ENCODE measurements at regions not wholly inside any gene's neighbourhood (a gene's known extent, or its start where the extent isn't known, plus 50 kb on each side); places are given as distances from the start of the nearest gene placed in this dataset.

DNA sequence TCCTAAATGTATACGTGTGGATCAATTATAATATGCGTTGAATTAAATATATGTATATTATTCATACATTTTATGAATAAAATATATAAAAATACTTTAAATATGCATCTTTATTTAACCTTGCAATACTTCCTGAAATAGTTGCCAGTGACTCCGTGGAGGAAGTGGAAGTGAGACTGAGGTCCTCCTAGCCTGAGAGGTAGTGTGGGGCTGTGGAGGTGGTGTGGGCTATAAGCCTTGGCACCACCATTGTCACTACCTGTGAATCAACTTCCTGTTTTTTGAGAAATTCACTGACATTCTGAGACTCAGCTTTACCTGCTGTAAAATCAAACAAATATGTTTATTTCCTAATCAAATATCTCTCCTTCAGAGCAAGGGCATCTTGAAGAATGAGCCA is 514.2 kb downstream of the VRK1 start:
- DNase-seq: no peak

DNA sequence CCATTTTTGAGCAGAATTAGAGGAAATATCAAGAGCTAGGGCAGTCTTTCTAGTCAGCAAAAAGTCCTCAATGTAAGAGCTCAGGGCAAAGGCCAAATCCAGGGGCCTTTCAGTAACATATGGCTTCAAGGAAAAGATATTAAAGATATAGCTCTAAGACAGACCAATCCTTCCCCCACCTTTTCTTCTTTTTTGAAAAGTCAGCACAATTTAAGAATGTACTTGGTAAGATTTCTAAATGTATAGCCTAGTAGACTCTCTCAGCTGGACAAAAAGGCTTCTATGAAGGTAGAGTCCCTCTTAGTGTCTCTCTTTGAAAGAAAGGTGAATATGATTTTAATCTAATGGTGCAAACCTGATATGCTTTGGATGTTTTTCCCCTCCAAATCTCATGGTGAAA is 515.7 kb downstream of the VRK1 start:
- DNase-seq: no peak

DNA sequence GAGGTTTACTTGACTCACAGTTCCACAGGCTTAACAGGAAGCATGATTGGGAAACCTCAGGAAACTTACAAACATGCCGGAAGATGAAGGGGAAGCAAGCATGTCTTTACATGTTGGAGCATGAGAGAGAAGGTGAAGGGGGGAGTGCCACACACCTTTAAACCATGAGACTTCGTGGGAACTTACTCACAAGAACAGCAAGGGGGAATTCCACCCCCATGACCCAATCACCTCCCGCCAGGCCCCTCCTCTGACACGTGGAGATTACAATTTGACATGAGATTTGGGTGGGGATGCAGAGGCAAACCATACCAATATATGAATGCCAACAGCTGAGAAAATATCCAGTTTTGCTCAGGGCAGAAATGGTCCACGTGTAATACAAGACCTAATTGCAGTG is 518.6 kb downstream of the VRK1 start:
- no peak for DNase-seq

DNA sequence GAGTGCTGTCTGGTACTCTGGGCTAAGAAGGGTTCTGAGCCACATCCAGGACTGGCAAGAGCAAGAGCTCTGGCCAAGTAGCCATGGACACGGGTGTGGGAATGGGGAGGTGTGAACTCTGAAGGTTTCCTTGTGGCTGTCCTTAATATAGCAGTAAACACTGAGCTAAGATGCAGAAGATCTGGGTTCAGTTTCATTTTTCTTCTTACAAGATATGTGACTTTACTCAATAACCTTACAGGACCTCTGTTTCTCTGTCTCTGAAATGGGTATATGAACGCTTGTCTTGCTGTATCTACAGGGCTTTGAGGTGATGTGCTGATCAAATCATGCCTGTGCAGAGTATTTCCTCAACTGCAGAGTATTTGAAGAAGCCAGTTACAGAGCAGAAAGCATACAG is 521.2 kb downstream of the VRK1 start:
- no peak for DNase-seq

DNA sequence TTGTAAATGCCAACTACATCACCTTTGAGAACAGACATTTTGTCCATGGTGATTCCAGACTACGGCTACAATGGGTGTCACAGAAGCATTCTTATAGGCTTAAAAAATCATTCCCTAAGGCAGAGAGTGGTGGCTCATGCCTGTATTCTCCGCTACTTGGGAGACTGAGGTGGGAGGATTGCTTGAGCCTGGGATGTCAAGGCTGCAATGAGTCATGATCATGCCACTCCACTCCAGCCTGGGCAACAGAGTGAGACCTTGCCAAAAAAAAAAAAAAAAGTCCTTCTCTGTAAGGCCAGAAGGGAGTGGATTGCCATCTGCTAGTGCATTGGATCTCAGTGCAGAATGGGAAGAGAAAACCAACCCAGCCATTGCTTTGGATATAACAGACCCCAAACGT is 522.5 kb downstream of the VRK1 start:
- no peak for DNase-seq

DNA sequence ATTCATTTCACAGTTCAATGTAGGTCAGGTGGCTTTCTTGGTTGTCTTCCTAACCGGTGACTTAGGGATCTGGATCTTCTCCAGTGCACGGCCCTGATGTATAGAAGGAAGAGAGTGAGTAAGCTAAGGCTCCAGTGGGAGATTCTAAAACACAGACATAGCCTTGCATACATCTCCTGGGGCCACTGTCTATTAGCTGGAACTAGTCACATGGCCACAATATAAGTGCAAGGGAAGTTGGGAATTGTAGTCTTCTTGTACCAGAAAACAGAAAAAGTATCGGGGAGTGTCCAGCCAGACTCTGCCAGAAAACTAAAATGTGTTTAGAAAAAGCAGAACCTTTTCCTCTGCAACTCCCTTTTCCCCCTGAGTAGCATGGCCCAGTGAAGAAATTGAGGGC is 531.6 kb downstream of the VRK1 start:
- DNase-seq: no peak

DNA sequence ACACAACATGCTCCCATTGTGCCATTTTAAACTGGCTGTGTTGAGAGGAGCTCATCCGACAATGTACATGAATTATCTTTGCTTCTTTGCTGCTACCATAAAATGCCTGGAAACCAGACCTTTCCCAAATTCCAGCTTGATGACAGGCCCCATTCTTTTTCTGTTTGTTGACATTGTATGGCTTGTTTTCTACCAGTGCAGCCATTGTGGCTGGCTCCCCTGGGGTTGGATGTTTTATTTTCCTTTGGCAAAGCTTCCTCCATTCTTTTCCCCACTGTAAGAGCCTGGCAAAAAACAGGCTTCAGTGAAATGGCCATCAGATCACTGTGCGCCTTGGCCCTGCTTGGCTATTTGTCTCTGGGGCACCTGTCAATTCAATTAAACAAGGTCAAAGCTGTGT is 532.5 kb downstream of the VRK1 start:
- no peak for DNase-seq

DNA sequence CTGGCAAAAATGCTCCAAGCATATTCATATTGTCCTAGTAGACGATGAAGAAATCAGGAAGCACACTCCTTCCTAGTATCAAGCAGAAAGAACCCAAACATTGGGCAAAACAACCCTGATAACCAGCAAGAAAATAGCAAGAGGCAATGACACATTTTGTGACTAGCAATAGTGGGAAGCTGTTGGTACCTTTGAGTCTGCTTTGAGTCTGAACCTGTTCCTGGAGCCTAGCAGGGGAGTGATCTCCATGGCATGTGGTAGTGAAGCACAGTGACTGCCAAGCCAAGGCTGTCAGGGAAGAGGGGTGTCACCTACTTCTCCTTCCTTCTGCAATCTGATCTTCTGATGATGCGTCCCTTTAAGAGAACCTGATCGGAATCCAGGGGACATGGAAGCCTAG is 533.9 kb downstream of the VRK1 start:
- no peak for DNase-seq

DNA sequence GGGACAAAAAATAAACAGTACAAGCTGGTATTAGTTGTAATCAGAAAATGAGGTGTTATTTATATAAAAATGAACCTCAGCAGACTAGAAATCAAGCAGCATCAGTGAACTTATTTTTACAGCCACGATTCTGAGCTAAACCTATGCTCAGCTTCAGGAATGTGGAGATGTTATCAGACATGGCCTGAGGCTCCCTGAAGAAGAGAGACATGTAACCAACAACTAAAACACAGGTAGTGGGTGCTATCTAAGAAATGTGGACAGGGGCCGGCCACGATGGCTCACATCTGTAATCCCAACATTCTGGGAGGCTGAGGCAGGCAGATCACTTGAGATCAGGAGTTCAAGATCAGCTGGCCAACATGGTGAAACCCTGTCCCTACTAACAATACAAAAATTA is 534.3 kb downstream of the VRK1 start:
- no peak for DNase-seq

DNA sequence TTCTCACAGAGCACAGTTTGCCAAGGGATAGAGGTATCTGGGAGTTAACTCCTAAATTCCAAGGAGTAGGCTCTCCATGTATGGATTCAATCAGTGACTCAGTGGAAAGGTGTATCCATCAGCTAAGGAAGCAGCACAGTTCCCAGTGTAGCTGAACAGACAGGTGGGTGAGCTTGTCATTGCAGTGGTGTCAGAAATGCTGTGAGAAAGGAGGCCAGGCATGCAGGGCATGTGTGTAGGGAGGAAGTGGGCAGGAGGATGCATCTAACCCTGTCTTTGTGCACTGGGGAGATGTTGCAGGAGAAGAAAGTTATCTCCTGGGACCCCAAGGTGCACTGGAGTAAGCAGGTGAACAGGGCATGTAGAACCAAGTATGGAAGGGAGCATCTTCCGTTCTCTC is 539.0 kb downstream of the VRK1 start:
- no peak for DNase-seq

DNA sequence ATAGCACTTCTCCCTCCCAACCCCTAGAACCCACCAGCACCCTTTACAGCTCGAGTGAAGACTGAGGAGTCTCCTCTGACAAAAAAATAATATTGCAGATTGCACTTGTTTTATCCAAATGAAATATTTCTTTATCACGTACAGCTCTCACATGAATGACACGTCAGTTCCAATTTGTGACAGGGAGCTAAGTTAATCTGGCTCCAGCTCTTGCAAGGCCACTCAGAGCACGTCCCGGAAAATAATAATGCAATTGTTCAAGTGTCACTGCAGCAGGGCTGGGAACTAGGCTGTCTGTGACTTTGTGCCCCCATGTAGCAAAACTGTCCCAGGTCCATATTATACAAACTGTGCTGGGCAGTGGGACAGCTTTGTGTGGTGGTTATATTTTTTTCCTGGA is 539.6 kb downstream of the VRK1 start:
- DNase-seq: no peak

DNA sequence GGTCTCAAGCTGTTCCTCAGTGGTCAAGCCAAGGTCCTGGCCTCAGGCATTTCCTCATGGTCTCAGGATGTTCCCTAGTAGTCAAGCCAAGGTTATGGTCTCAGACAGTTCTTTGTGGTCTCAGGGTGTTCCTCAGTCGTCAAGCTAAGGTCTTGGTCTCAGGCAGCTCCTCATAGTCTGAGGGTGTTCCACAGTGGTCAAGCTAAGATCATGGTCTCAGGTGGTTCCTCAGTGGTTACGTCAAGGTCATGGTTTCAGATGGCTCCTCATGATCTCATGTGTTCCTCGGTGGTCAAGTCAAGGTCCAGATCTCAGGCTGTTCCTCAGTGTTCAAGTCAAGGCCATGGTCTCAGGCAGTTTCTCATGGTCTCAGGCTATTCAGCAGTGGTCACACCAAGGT is 540.1 kb downstream of the VRK1 start:
- no peak for DNase-seq

DNA sequence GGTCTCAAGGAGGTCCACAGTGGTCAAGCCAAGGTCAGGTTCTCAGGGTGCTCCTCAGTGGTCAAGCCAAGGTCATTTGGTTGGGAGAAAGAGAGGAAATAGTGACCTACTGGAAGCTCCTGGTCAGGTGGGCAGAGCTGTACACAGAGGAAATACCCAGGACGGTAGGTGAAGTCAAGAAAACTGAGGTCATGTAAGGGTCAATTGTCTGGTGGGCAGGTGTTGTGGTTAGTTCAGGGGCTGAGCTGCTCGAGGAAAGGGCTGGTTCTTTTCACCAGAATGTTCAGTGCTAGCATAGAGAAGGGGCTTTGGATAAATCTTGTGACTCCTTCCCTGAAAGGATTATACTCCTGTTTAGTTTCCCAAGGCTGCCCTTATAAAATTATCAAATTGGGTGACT is 540.5 kb downstream of the VRK1 start:
- DNase-seq: no peak

DNA sequence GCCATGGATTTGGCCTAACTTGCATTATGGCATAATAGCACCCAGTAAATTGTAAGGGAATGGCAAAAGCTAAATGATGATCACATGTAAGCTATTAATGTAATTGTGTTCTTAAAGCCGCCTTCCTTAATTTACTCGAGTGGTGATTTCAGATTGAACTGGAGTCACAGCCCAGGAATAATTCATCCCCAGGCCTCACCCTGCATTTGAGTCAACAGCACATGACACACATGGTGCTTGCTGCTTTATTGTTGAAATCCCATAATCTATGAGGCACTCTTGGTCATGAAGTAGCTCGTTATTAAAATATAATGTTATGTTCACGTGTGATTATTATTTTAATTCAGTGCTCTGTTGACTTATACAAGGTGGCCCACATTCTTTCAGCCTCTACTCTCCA is 547.5 kb downstream of the VRK1 start:
- DNase-seq: no peak

DNA sequence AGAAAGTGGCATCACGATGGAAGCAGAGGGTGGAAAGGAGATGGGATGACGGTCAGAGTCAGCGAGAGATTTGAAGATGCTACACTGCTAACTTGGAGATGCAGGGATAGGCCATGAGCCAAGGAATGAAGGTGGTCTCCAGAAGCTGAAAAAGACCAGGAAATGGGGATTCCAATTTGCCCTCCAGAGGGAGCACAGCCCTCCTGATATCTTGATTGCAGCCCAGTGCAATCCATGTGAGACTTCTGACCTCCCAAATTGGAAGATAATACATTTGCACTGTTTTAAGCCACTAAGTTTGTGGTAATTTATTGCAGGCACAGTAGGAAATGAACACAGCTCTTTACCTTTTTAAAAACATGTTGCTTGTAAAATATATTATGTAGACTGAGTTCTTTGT is 549.5 kb downstream of the VRK1 start:
- no peak for DNase-seq

DNA sequence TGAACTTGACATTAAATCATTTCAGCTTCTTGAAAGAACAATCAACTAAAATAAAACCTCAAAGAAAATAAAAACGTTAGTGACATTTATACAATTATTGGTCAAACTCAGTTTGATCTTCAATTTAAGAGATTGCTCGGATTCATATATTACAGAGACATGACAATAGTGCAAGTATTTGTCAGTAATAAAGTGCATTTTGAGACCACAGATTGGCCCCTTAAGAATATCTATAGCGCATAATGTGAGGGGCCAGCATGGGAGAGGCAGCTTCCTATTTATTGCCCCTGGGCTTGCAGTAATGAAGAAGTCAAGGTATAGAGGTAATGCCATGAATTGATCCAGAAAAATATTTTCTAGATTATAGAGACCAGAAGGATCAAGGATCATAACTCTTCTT is 552.3 kb downstream of the VRK1 start:
- no peak for DNase-seq

DNA sequence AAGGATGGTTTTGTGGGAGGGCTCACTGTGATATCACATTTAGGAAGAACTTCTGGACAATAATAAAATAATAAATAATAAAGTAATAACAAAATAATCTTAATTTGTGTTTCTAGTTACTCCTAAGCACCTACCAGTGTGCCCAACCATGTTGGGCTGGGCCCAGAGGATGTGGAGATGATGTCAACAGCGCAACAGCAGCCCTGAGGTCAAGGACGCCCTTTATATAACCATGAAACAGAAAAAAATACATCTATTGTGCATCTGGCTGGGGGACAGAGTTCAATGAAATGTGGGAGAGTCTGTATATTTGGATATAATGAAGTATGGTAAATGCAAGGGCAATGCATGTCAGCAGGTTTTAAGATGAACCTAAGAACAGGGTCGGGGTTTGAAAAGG is 552.8 kb downstream of the VRK1 start:
- no peak for DNase-seq

DNA sequence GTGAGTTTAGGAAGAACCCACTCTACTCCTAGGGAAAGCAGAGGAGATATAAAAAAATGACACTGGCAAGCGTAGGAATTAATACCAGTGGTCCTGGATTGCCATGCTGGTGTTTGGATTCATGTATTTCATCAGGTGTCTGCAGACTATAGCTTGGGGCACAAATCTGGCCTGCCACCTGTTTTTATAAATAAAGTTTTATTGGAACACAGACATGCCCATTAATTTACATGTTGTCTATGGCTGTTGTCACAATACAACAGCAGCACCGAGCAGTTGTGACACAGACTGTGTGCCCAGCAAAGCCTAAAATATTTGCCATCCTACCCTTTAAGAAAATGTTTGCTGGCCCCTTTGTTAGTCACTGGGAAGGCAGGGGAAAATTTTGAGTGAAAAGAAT is 553.2 kb downstream of the VRK1 start:
- DNase-seq: no peak

DNA sequence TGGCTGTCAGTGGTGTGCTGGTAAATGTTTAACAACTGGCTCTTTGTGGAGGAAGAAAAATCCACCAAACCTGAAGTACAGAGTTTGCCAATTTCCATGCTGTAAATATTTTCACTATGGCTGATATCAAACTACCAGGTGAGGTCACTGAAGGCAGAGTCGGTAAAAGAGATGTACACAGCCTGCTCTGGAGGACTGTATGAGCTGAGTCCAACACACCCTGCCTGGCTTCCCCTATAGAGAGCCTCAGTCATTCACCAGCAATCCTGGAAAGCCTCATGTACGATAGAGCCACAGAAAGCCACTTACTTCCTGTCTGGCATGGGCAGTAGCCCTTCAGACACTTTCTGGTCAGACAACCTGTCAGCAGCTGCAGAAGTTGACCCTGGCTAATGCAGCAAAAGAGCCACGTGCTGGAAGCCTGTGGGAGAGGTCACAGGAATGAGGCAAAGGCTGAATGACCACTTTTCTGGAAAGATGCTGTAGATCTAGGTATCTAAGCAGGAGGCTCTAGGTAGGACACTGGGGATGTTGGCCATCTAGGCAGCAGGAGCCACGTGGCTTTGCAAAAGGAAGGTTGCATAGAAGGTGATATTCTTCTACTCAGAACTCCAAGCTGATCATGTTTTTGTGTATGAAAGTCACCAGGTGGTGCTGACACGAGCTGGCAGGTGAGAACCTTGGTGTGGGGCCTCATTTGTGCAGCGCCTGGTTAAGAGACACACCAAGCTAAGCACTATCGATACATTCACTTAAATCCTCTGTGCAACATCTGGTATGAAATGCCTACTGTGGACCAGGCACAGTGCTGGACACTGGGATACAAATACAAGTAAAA is 553.9 kb downstream of the VRK1 start:
- no peak for DNase-seq

DNA sequence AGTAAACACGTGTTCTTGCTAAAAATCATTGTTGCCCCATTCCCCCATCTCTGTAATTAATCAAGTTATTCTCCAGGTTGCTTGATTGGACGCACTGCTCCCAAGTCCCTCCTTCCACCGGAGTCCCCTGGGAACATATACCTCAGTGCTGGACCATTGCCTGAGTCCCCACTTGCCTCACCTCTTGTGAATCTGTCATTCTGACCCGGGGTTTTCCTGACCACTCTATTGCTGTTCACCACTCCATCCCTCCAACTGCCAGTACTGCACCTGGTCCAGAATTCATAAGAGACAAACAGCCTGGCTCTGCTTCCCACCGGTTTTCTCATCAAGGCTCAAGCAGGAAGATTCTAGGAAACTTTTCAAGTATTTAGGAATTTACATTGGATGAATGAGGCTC is 555.9 kb downstream of the VRK1 start:
- no peak for DNase-seq

DNA sequence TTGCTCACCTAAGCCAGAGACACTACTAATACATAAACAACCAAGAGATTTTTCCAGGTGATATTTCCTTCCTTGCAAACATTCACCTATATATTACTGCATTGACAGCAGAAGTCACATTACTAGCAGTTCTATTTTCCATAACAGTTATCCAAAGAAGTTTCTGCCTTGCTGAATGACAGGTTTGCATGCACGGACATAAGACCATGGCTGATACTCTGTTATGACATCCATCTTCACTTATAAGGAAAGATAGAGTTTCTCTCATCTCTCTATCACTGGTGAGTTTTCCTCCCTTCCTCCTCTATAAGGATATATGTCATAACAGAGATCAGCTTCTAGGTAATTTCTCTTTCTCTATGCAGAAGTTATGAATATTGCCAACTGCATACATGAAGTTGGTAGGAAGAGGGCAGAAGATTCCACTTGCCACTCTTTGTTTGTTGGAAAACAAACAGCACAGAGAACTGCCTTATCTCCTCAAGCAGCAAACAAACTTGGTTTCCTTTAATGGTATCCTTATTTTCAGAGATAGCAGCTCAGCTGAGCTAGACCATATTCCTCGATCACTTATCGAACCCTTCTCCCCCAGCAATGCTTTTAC is 557.0 kb downstream of the VRK1 start:
- DNase-seq: no peak

DNA sequence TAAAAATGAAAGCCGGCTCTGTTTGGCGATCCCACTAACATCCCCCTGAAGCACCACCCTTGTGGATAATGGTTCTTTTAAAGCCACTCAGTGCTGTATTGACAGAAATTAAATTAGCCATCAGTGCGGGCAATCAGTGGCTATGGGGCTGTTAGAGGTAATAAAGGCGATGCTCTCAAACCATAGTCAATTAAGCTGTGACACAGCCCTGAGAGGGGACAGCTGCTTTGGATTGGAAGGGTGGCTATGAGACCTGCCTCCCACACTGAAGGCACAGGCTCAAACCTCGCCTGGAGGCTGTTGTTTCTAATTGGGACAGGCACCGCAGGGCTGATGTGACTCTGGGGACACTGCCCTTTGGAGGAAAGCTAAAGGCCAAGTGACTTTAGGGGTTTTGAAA is 562.2 kb downstream of the VRK1 start:
- no peak for DNase-seq

DNA sequence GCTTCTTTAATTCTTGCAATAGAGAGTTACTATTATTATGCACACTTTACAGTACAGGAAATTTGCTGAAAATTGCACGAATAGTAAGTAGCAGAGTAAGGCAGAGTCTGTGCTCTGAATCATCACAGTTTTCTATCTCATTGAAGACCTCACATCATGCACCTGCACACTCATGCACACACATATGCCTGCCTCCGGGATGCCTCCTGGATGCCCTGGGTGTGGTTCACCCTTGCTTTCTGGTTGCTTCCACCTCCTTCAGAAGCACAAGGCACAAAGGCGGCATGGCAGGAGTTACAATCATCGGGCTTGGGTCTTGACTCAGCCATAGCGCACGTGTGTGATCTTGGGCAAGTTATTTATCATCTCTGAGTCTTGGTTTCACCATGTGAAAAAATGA is 564.0 kb downstream of the VRK1 start:
- DNase-seq: no peak

DNA sequence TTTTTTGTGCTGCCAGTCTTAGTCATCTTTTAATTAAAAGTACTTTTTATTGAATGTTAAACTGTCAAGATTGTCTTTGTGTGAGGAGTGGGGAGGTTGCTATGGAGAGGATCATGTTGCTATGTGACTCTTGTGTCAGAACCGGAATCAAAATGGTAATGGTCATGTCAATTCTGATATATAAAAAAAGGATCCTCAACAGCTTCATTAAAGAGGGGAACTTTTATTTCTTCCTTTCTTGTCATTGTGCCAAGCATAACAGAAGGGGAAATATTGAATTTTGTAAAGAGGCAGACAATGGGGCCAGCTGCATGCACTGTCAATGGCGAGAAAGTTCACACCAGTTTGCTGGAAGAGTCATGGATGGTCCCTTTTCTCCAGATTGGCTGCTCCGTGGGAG is 564.8 kb downstream of the VRK1 start:
- no peak for DNase-seq

DNA sequence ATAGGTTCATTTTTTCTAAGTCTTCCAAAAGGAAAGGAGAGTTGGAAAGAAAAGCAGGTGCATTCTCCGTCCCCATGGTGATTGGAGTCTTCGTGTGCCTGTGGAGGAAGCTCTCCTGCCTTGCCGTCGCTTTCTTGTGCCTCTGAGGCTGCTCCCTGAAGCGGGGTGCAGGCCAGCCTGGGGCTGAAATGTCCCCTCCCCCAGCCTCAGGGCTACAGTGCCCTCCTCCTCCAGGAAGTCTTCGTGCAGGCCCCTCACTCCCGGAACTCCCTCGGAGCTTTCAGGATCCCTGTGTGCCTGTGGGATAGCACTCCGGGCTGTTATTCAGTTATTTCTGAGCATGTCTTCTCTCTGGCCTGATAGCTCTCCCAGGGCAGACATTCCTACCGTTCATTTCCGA is 569.2 kb downstream of the VRK1 start:
- no peak for DNase-seq

Measured in NCI-H774 (cell line).